Esophagus muscularis mucosa (tissue), 3 donors: ENCODE measurements at regions not wholly inside any gene's neighbourhood (a gene's known extent, or its start where the extent isn't known, plus 50 kb on each side); places are given as distances from the start of the nearest gene placed in this dataset.

ENCODE experiments used
- CTCF ChIP-seq, 3 experiments: fragments of 200-600 bp in 2 of 3; fragments of 450-650 bp in 1 of 3; sonication (generic) in 2 of 3; IDR thresholded peaks; one replicate each; pipeline ENCODE4 v1.5.1; 2017 to 2019; ENCODE audit warnings: antibody characterized with exemption in 3 of 3, mild to moderate bottlenecking in 2 of 3, moderate library complexity in 1 of 3
- POLR2A ChIP-seq: fragments of 450-650 bp; IDR thresholded peaks from one replicate; pipeline ENCODE4 v1.6.1; 2017; ENCODE audit warnings: antibody characterized with exemption, moderate library complexity, mild to moderate bottlenecking, low read depth

GRCh38 chr12:58395056-58395455 is 453.7 kb downstream of the ATP23 start:
- TF ChIP-seq CTCF (IDR thresholded peaks at IDR 0.05) (no peak), POLR2A (no peak)
